ENCODE measurements at regions not wholly inside any gene's neighbourhood (a gene's known extent, or its start where the extent isn't known, plus 50 kb on each side); places are given as distances from the start of the nearest gene placed in this dataset.

DNA sequence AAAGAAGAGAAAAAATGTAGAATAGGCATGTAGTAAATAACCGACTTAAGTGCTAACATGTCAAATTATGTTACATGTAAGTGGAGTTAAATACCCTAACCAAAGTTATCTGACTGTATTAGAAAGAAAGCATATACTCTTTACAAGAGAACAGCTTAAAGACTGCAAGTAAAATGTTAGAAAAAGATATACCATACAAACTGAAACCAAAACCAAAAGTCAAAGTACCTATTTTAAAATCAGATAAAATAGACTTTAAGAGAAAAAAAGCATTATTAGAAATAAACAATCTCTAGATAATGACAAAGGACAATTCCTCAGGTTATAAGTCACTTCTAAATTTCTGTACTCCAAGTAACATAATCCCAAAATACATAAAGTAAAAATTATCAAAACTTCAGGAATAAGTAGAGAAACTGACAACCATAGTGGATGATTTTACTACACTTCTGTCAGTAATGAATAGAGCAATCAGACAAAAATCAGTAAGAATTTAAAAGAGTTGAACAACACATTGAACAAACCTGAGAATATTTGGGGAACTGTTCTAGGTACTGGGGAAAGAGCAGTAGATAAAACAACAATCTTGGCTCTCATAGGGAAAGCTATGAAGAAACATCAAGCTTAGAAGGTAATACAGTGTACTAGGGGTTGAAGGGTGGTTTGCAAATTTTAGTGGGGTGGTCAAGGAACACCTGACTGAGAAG lies 127.3 kb downstream of the TBX19 start:
- SMC1A ChIA-PET (ENCODE audit: uncharacterized antibody, unreplicated experiment) = interaction anchor here (0.6 to 6.0 kb wide), 13 partner anchors 9 to 1760 kb away, joined by 3 to 21 read pairs (median 4); no protein-coding TSS in a partner anchor
- Histone ChIP-seq H4K20me1 (ENCODE audit: control insufficient read depth, insufficient read depth) (no peaks in the 10 kb centered on the region), H3K9me3 (replicated peaks; ENCODE audit: control insufficient read depth, insufficient read depth, low read length) (no peaks in the 10 kb centered on the region), H3K4me1 (ENCODE audit: control insufficient read depth, insufficient read depth, low read length) (no peaks in the 10 kb centered on the region), H3K9ac (ENCODE audit: control insufficient read depth, insufficient read depth, low read length) (no peak overlapping the region), H3K36me3 (ENCODE audit: control insufficient read depth in 2 of 2, insufficient read depth in 2 of 2, low read length in 1 of 2) (no peaks in the 10 kb centered on the region), H3K27me3 (replicated peaks in 1 of 2; ENCODE audit: control insufficient read depth in 2 of 2, insufficient read depth in 2 of 2, low read length in 1 of 2) (no peaks in the 10 kb centered on the region), H3K4me2 (ENCODE audit: control insufficient read depth, insufficient read depth) (no peak overlapping the region), H3K27ac (ENCODE audit: control insufficient read depth, insufficient read depth) (no peak overlapping the region), H3K4me3 (no peak overlapping the region), H3K79me2 (ENCODE audit: control insufficient read depth, insufficient read depth, low read length) (no peaks in the 10 kb centered on the region), H2AFZ (ENCODE audit: control insufficient read depth, low read depth, low read length) (no peak overlapping the region)
- CTCF ChIA-PET = interaction anchor here (1.0 to 1.8 kb wide), 4 partner anchors 7 to 65 kb away, joined by 3 to 8 read pairs (median 5); no protein-coding TSS in a partner anchor
- POLR2A ChIA-PET = interaction anchor here (0.6 to 1.3 kb wide), 2 partner anchors 10 to 13 kb away, joined by 3 to 5 read pairs; no protein-coding TSS in a partner anchor
- DNase-seq (ENCODE audit: low read depth, low spot score) = no peak
- 79% methylated on average over 1 of the region's 1 CpG for WGBS (ENCODE audit: insufficient coverage, insufficient replicate concordance, low lambda C conversion rate, missing lambda C conversion rate)
- FAIRE-seq = no peak
- ATAC-seq = peak; percentile 55
- intact Hi-C loops (cut with micrococcal nuclease; ENCODE audit: unreplicated experiment) (no loop called here), in situ Hi-C loops (cut with MboI) (no loop called here)
- no TSS peak for BruUV-seq (replicated peaks)
- RAD21 ChIA-PET (ENCODE audit: unreplicated experiment) = interaction anchor here (0.8 to 2.2 kb wide), 3 partner anchors 14 to 66 kb away, joined by 3 to 14 read pairs (median 3); no protein-coding TSS in a partner anchor
- no peak for TF ChIP-seq GABPA (IDR thresholded peaks at IDR 0.05; ENCODE audit: low read depth)
- TF ChIP-seq, protein P1, sequence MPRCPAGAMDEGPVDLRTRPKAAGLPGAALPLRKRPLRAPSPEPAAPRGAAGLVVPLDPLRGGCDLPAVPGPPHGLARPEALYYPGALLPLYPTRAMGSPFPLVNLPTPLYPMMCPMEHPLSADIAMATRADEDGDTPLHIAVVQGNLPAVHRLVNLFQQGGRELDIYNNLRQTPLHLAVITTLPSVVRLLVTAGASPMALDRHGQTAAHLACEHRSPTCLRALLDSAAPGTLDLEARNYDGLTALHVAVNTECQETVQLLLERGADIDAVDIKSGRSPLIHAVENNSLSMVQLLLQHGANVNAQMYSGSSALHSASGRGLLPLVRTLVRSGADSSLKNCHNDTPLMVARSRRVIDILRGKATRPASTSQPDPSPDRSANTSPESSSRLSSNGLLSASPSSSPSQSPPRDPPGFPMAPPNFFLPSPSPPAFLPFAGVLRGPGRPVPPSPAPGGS (IDR thresholded peaks at IDR 0.05; ENCODE audit: borderline replicate concordance, insufficient read depth, low read depth, low read length, poor library complexity, severe bottlenecking) = no peak
- TF ChIP-seq CHD2 (IDR thresholded peaks at IDR 0.05; ENCODE audit: borderline replicate concordance, low read depth, low read length) = no peak
- TF ChIP-seq MYC (IDR thresholded peaks at IDR 0.05; ENCODE audit: insufficient read depth, insufficient read length, insufficient replicate concordance, low read length, severe bottlenecking) = no peak
- TF ChIP-seq, protein P2, sequence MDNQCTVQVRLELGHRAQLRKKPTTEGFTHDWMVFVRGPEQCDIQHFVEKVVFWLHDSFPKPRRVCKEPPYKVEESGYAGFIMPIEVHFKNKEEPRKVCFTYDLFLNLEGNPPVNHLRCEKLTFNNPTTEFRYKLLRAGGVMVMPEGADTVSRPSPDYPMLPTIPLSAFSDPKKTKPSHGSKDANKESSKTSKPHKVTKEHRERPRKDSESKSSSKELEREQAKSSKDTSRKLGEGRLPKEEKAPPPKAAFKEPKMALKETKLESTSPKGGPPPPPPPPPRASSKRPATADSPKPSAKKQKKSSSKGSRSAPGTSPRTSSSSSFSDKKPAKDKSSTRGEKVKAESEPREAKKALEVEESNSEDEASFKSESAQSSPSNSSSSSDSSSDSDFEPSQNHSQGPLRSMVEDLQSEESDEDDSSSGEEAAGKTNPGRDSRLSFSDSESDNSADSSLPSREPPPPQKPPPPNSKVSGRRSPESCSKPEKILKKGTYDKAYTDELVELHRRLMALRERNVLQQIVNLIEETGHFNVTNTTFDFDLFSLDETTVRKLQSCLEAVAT (IDR thresholded peaks at IDR 0.05) = no peak
- no peak for TF ChIP-seq RBBP5 (conservative IDR thresholded peaks at IDR 0.05)
- no peak for TF ChIP-seq TARDBP (IDR thresholded peaks at IDR 0.05; ENCODE audit: borderline replicate concordance)
- TF ChIP-seq CEBPB (IDR thresholded peaks at IDR 0.05; ENCODE audit: borderline replicate concordance in 1 of 2, low read depth in 2 of 2, low read length in 2 of 2) = no peak
- TF ChIP-seq MTA3 (IDR thresholded peaks at IDR 0.05; ENCODE audit: borderline replicate concordance, low read length) = no peak
- TF ChIP-seq PAX8 (IDR thresholded peaks at IDR 0.05) = no peak
- no peak for TF ChIP-seq RAD21 (IDR thresholded peaks at IDR 0.05; ENCODE audit: insufficient read depth, low read depth, low read length)
- TF ChIP-seq NR2C1 (IDR thresholded peaks at IDR 0.05) = no peak
- TF ChIP-seq, protein P3, sequence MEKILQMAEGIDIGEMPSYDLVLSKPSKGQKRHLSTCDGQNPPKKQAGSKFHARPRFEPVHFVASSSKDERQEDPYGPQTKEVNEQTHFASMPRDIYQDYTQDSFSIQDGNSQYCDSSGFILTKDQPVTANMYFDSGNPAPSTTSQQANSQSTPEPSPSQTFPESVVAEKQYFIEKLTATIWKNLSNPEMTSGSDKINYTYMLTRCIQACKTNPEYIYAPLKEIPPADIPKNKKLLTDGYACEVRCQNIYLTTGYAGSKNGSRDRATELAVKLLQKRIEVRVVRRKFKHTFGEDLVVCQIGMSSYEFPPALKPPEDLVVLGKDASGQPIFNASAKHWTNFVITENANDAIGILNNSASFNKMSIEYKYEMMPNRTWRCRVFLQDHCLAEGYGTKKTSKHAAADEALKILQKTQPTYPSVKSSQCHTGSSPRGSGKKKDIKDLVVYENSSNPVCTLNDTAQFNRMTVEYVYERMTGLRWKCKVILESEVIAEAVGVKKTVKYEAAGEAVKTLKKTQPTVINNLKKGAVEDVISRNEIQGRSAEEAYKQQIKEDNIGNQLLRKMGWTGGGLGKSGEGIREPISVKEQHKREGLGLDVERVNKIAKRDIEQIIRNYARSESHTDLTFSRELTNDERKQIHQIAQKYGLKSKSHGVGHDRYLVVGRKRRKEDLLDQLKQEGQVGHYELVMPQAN (conservative IDR thresholded peaks at IDR 0.05) = no peak
- TF ChIP-seq TCF12 (IDR thresholded peaks at IDR 0.05; ENCODE audit: low read depth, low read length) = no peak
- TF ChIP-seq YY1 (IDR thresholded peaks at IDR 0.05; ENCODE audit: low read depth, low read length) = no peak
- TF ChIP-seq RELB (IDR thresholded peaks at IDR 0.05; ENCODE audit: low read depth) = no peak
- no peak for TF ChIP-seq CBX5 (IDR thresholded peaks at IDR 0.05; ENCODE audit: low read depth)

All from GM12878 (cell line).